ENCODE measurements at regions not wholly inside any gene's neighbourhood (a gene's known extent, or its start where the extent isn't known, plus 50 kb on each side); places are given as distances from the start of the nearest gene placed in this dataset.

DNA sequence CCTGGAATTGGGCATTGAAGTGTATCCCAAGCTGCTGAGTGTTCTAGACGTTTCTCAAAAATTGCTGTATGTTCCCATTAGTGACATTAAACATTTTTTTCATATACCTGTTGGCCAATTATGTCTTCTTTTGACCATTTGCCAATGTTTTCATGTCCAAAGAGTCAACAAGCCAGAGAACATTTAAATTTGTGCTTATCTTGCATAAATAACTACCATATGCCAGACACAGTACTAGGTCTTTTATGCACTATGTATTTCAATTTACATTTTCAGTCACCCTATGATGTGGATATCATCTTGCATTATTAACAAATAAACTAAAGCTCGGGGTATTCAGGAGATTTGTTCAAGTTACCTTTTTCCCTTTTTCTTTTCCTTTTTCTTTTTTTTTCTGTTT is 632.9 kb upstream of the C16orf82 start:
- DNase-seq (ENCODE audit: low spot score) (no peak), ATAC-seq (no peak)
- ChIA-PET POLR2A (no interaction called here), CTCF (no interaction called here)
- peaks cover 31% of the 10 kb centered on the region for H3K9me3 Mint-ChIP-seq
- H3K27ac Mint-ChIP-seq = no peak overlapping the region
- TF ChIP-seq ETV6 (CRISPR knock-in tag; IDR thresholded peaks at IDR 0.05) = no peak
- TF ChIP-seq ZNF396 (CRISPR knock-in tag; IDR thresholded peaks at IDR 0.05; ENCODE audit: borderline replicate concordance) = no peak
- TF ChIP-seq OVOL2 (CRISPR knock-in tag; IDR thresholded peaks at IDR 0.05; ENCODE audit: borderline replicate concordance) = no peak
- TF ChIP-seq MXD4 (CRISPR knock-in tag; IDR thresholded peaks at IDR 0.05; ENCODE audit: borderline replicate concordance) = no peak
- TF ChIP-seq, protein P1, sequence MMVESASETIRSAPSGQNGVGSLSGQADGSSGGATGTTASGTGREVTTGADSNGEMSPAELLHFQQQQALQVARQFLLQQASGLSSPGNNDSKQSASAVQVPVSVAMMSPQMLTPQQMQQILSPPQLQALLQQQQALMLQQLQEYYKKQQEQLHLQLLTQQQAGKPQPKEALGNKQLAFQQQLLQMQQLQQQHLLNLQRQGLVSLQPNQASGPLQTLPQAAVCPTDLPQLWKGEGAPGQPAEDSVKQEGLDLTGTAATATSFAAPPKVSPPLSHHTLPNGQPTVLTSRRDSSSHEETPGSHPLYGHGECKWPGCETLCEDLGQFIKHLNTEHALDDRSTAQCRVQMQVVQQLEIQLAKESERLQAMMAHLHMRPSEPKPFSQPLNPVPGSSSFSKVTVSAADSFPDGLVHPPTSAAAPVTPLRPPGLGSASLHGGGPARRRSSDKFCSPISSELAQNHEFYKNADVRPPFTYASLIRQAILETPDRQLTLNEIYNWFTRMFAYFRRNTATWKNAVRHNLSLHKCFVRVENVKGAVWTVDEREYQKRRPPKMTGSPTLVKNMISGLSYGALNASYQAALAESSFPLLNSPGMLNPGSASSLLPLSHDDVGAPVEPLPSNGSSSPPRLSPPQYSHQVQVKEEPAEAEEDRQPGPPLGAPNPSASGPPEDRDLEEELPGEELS (CRISPR knock-in tag; IDR thresholded peaks at IDR 0.05) = no peak
- no peak for TF ChIP-seq NFE2L1 (CRISPR knock-in tag; IDR thresholded peaks at IDR 0.05)
- TF ChIP-seq, protein P2, sequence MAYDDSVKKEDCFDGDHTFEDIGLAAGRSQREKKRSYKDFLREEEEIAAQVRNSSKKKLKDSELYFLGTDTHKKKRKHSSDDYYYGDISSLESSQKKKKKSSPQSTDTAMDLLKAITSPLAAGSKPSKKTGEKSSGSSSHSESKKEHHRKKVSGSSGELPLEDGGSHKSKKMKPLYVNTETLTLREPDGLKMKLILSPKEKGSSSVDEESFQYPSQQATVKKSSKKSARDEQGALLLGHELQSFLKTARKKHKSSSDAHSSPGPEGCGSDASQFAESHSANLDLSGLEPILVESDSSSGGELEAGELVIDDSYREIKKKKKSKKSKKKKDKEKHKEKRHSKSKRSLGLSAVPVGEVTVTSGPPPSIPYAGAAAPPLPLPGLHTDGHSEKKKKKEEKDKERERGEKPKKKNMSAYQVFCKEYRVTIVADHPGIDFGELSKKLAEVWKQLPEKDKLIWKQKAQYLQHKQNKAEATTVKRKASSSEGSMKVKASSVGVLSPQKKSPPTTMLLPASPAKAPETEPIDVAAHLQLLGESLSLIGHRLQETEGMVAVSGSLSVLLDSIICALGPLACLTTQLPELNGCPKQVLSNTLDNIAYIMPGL (CRISPR knock-in tag; IDR thresholded peaks at IDR 0.05) = no peak
- TF ChIP-seq, protein P3, sequence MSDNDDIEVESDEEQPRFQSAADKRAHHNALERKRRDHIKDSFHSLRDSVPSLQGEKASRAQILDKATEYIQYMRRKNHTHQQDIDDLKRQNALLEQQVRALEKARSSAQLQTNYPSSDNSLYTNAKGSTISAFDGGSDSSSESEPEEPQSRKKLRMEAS (CRISPR knock-in tag; IDR thresholded peaks at IDR 0.05) = no peak
- TF ChIP-seq SOX15 (CRISPR knock-in tag; IDR thresholded peaks at IDR 0.05) = no peak
- TF ChIP-seq RORB (CRISPR knock-in tag; IDR thresholded peaks at IDR 0.05) = no peak
- TF ChIP-seq, protein P4, sequence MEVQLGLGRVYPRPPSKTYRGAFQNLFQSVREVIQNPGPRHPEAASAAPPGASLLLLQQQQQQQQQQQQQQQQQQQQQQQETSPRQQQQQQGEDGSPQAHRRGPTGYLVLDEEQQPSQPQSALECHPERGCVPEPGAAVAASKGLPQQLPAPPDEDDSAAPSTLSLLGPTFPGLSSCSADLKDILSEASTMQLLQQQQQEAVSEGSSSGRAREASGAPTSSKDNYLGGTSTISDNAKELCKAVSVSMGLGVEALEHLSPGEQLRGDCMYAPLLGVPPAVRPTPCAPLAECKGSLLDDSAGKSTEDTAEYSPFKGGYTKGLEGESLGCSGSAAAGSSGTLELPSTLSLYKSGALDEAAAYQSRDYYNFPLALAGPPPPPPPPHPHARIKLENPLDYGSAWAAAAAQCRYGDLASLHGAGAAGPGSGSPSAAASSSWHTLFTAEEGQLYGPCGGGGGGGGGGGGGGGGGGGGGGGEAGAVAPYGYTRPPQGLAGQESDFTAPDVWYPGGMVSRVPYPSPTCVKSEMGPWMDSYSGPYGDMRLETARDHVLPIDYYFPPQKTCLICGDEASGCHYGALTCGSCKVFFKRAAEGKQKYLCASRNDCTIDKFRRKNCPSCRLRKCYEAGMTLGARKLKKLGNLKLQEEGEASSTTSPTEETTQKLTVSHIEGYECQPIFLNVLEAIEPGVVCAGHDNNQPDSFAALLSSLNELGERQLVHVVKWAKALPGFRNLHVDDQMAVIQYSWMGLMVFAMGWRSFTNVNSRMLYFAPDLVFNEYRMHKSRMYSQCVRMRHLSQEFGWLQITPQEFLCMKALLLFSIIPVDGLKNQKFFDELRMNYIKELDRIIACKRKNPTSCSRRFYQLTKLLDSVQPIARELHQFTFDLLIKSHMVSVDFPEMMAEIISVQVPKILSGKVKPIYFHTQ (CRISPR knock-in tag; IDR thresholded peaks at IDR 0.05) = no peak
- TF ChIP-seq SP1 (CRISPR knock-in tag; conservative IDR thresholded peaks at IDR 0.05) = no peak
- TF ChIP-seq ZNF121 (CRISPR knock-in tag; IDR thresholded peaks at IDR 0.05) = no peak
- TF ChIP-seq NFYB (CRISPR knock-in tag; conservative IDR thresholded peaks at IDR 0.05; ENCODE audit: low read depth) = no peak
- TF ChIP-seq ZNF263 (CRISPR knock-in tag; IDR thresholded peaks at IDR 0.05; ENCODE audit: low read depth) = no peak
- TF ChIP-seq, protein P5, sequence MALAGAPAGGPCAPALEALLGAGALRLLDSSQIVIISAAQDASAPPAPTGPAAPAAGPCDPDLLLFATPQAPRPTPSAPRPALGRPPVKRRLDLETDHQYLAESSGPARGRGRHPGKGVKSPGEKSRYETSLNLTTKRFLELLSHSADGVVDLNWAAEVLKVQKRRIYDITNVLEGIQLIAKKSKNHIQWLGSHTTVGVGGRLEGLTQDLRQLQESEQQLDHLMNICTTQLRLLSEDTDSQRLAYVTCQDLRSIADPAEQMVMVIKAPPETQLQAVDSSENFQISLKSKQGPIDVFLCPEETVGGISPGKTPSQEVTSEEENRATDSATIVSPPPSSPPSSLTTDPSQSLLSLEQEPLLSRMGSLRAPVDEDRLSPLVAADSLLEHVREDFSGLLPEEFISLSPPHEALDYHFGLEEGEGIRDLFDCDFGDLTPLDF (CRISPR knock-in tag; IDR thresholded peaks at IDR 0.05) = no peak
- TF ChIP-seq ESRRA (CRISPR knock-in tag; IDR thresholded peaks at IDR 0.05; ENCODE audit: borderline replicate concordance) = no peak
- H3K4me1 Mint-ChIP-seq = no peaks in the 10 kb centered on the region
- no peak overlapping the region for H3K4me3 Mint-ChIP-seq
- H3K36me3 Mint-ChIP-seq = peaks cover 3% of the 10 kb centered on the region
- H3K27me3 Mint-ChIP-seq (ENCODE audit: low read depth) = no peaks in the 10 kb centered on the region

DNA sequence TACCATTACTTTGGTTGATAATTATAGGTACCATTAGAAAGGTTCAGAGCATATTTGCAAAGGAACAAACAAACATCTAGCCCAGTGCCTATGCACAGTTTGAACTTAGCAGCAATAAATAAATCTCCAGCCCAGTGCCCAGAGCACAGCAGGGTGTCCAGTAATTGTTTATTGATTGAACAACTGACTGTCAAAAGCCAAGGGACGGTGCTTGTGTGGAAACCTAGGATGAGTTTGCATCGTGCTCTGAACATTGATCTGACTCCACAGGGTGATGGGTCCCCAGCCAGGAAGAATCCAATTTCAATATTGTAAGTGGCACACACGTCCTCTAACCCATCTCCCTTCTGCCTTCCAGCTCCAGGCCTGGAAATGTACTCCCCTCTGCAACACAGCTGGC is 625.5 kb upstream of the C16orf82 start:
- ChIA-PET POLR2A (no interaction called here), CTCF (no interaction called here)
- H3K4me1 Mint-ChIP-seq = peaks cover 9% of the 10 kb centered on the region
- H3K9me3 Mint-ChIP-seq = peaks cover 20% of the 10 kb centered on the region
- ATAC-seq (no peak), DNase-seq (ENCODE audit: low spot score) (no peak)
- TF ChIP-seq, protein P4 (CRISPR knock-in tag; IDR thresholded peaks at IDR 0.05) = no peak
- TF ChIP-seq, protein P6, sequence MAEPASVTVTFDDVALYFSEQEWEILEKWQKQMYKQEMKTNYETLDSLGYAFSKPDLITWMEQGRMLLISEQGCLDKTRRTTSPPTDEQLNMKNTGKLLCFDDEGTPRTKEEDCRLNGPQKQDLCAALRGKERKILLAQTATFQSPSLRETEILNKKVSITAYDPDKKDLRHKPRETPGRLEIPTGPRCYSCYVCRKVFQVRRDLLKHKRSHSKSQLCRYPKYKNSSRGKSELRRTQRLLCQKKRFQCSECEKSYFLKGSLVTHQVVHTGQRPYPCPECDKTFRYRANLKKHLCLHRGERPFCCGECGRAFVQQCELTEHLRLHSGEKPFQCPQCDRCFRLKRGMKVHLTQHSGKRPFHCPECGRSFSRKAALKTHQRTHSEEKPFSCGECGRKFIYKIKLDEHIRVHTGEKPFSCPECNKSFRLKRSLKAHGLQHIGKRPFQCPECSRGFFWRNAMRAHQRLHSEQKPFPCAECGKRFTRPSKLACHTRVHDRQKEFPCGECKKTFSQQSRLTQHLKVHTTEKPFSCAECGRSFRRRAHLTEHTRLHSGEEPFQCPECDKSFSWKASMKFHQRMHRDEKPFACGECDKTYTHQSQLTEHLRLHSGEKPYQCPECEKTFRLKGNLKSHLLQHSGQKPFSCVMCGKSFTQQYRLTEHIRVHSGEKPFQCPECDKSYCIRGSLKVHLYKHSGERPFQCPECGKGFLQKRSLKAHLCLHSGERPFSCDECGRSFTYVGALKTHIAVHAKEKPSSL (CRISPR knock-in tag; conservative IDR thresholded peaks at IDR 0.05) = no peak
- TF ChIP-seq GABPB1 (CRISPR knock-in tag; IDR thresholded peaks at IDR 0.05) = no peak
- no peak for TF ChIP-seq CBFB (CRISPR knock-in tag; IDR thresholded peaks at IDR 0.05; ENCODE audit: low read depth)
- TF ChIP-seq NR2C2 (CRISPR knock-in tag; IDR thresholded peaks at IDR 0.05) = no peak
- TF ChIP-seq EMX1 (CRISPR knock-in tag; IDR thresholded peaks at IDR 0.05) = no peak
- TF ChIP-seq FOXP1 (CRISPR knock-in tag; IDR thresholded peaks at IDR 0.05; ENCODE audit: borderline replicate concordance) = no peak
- TF ChIP-seq ZNF263 (CRISPR knock-in tag; IDR thresholded peaks at IDR 0.05; ENCODE audit: low read depth) = no peak
- H3K4me3 Mint-ChIP-seq = no peak overlapping the region
- no peaks in the 10 kb centered on the region for H3K27me3 Mint-ChIP-seq (ENCODE audit: low read depth)
- no peaks in the 10 kb centered on the region; the same call in 1 of the 2 replicates for H3K36me3 Mint-ChIP-seq
- H3K27ac Mint-ChIP-seq = no peak overlapping the region
